ENCODE measurements at regions not wholly inside any gene's neighbourhood (a gene's known extent, or its start where the extent isn't known, plus 50 kb on each side); places are given as distances from the start of the nearest gene placed in this dataset.

DNA sequence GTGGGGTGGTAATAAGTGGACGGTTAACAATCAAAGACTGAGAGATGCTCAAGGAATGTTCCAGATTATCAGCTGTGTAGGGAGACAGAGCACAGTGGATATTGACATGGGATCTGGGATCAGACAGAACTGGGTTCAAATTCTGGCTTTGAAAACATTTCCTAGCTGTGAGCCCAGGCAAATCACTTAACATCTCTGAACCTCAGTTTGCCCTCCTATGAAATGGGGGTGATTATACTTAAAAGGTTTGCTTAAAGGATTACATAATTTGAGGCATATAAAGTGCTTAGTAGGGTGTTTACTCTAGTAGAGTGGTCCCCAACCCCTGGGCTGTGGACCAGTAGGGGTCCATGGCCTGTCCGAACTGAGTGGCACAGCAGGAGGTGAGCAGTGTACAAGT lies 260.0 kb upstream of the CRY1 start:
- peaks cover 9% of the 10 kb centered on the region for H3K9me3 Mint-ChIP-seq
- H3K36me3 Mint-ChIP-seq = peaks cover 9% of the 10 kb centered on the region
- H3K27ac Mint-ChIP-seq = no peak overlapping the region
- peaks cover 19% of the 10 kb centered on the region for H3K4me1 Mint-ChIP-seq (ENCODE audit: unreplicated experiment)
- no peak overlapping the region for H3K4me3 Mint-ChIP-seq
- DNase-seq (ENCODE audit: extremely low spot score, unreplicated experiment) = no peak
- peaks cover 9% of the 10 kb centered on the region for H3K27me3 Mint-ChIP-seq
- TF ChIP-seq, protein P1, sequence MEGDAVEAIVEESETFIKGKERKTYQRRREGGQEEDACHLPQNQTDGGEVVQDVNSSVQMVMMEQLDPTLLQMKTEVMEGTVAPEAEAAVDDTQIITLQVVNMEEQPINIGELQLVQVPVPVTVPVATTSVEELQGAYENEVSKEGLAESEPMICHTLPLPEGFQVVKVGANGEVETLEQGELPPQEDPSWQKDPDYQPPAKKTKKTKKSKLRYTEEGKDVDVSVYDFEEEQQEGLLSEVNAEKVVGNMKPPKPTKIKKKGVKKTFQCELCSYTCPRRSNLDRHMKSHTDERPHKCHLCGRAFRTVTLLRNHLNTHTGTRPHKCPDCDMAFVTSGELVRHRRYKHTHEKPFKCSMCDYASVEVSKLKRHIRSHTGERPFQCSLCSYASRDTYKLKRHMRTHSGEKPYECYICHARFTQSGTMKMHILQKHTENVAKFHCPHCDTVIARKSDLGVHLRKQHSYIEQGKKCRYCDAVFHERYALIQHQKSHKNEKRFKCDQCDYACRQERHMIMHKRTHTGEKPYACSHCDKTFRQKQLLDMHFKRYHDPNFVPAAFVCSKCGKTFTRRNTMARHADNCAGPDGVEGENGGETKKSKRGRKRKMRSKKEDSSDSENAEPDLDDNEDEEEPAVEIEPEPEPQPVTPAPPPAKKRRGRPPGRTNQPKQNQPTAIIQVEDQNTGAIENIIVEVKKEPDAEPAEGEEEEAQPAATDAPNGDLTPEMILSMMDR (conservative IDR thresholded peaks at IDR 0.05) = no peak

DNA sequence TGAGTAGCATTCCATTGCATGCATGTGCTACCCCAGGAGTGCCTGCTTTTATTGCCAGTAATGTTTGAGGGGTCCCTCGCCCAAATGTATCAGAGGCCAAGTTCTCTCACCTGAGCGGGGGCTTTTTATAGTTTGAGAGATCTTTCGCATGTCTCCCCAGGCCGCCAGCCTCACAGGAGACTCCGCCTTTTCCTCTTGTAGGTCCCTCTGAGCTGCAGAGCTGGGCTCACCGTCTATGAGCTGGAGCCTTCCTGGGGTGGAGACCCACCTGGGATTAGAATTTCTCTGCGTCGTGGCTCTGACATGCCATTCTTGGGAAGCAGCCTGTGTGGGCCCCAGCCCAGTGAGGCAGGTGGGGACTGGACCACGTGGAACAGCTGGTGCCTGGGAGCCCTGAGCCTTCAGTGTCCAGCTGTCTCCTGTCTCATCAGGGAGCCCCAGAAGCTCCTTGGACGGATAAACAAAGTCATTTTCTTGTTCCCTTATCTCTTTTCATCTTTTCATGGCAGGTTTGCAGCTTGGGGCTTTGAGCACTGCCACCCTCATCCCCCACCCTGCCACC lies 261.7 kb upstream of the CRY1 start:
- Mint-ChIP-seq H3K9me3 (peaks cover 9% of the 10 kb centered on the region), H3K4me3 (no peak overlapping the region), H3K4me1 (ENCODE audit: unreplicated experiment) (peaks cover 9% of the 10 kb centered on the region), H3K27ac (peak overlapping the region; percentile 9), H3K27me3 (peaks cover 9% of the 10 kb centered on the region), H3K36me3 (peaks cover 9% of the 10 kb centered on the region)
- DNase-seq (ENCODE audit: extremely low spot score, unreplicated experiment) = no peak
- TF ChIP-seq, protein P1 (conservative IDR thresholded peaks at IDR 0.05) = no peak

DNA sequence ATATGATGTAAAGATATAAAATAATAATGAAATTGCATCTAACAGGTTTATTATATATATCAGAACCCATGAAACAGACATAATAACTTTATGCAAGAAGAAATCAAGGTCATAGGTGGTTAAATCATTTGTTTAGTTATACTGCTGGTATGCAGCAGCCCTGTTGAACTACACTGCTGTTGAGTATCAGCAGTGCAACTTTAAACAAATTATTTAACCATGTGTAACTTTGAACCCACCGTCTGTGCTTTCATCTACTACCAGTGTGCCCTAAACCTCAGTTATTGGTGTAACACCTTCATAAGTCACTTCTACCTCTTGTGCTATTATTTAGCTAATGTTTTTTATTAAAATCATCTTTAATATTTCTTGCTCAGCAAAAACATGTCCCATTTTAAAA lies 262.3 kb upstream of the CRY1 start:
- DNase-seq (ENCODE audit: extremely low spot score, unreplicated experiment) = no peak
- peaks cover 9% of the 10 kb centered on the region for H3K9me3 Mint-ChIP-seq
- TF ChIP-seq, protein P1 (conservative IDR thresholded peaks at IDR 0.05) = no peak
- H3K27ac Mint-ChIP-seq = no peak overlapping the region
- H3K27me3 Mint-ChIP-seq = peaks cover 9% of the 10 kb centered on the region
- H3K36me3 Mint-ChIP-seq = peaks cover 9% of the 10 kb centered on the region
- no peak overlapping the region for H3K4me3 Mint-ChIP-seq
- H3K4me1 Mint-ChIP-seq (ENCODE audit: unreplicated experiment) = peaks cover 9% of the 10 kb centered on the region

DNA sequence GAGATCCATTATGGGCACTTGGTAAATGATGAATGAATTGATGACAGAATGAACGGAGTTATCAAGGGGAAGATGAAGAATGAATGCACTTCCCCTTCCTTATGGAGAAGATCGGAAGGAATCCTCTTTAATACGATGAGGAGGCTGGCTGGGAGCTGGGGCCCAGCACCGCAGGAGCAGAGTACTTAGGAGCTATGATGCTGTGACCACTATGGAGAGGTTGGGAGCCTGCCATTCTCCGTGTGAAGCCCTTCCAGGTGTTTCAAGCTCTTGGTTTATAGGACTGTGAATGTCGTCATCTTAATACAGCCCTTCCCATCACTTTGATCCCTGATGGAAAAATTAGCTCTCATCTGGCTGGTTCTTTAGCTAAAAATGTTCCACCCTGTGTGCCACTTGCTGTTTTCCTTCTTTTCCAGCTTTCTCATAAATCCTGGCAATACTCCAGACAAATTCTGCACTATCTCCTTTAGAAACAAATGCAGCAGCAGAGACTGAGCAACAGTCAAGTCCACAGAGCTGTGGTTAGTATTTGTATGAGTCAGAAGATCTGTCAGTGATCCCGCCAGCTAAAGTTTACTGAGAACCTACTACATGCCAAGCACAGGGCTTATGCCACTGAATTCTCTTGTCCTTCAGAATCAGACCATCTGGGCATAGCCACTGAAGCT lies 263.1 kb upstream of the CRY1 start:
- Mint-ChIP-seq H3K36me3 (peaks cover 9% of the 10 kb centered on the region), H3K4me3 (no peak overlapping the region), H3K4me1 (ENCODE audit: unreplicated experiment) (peaks cover 9% of the 10 kb centered on the region), H3K27ac (no peak overlapping the region), H3K9me3 (peaks cover 9% of the 10 kb centered on the region), H3K27me3 (peaks cover 9% of the 10 kb centered on the region)
- no peak for DNase-seq (ENCODE audit: extremely low spot score, unreplicated experiment)
- TF ChIP-seq, protein P1 (conservative IDR thresholded peaks at IDR 0.05) = no peak

DNA sequence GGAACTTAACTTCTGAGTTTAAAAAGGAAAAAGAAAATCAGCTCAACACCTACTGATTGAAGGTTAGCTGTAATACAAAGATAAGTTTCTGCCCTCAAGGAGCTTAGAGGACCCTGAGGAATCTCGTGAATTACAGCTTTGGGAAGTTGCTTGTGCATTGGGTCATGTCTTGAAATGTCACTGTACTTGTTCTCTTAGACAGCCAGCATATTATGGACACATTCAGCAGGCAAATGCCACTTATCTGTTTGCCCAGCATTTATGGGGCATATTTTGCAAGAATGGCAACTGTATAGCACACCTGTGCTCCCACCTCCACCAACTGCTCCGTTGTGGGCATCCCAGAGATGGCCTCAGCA lies 263.6 kb upstream of the CRY1 start:
- Mint-ChIP-seq H3K27ac (no peak overlapping the region), H3K4me3 (no peak overlapping the region), H3K4me1 (ENCODE audit: unreplicated experiment) (peaks cover 8% of the 10 kb centered on the region), H3K27me3 (peaks cover 9% of the 10 kb centered on the region), H3K36me3 (peaks cover 9% of the 10 kb centered on the region), H3K9me3 (peaks cover 9% of the 10 kb centered on the region)
- DNase-seq (ENCODE audit: extremely low spot score, unreplicated experiment) = no peak
- TF ChIP-seq, protein P1 (conservative IDR thresholded peaks at IDR 0.05) = no peak

Measured in type B pancreatic cell (in vitro differentiated cells).